Small intestine (tissue), 7 donors: ENCODE measurements at regions not wholly inside any gene's neighbourhood (a gene's known extent, or its start where the extent isn't known, plus 50 kb on each side); places are given as distances from the start of the nearest gene placed in this dataset.
A peak's percentile ranks its signal among the peaks of the same experiment; 100 is the strongest.

ENCODE experiments used
- DNase-seq, 2 donors: peaks; one replicate each; pipeline versions ENCODE4 v3.0.0 to v3.0.0-alpha.2; 2013
- FAIRE-seq: peaks from 2 replicates; lab custom pipeline; 2012; peaks lifted over from hg19 to GRCh38; lab: Jason Lieb, UNC
- H3K27ac ChIP-seq, 3 donors: one replicate each; pipeline ENCODE4 v1.5.1; 2013; ENCODE audit warnings: low read length in 2 of 3, mild to moderate bottlenecking in 2 of 3, control low read depth in 1 of 3, inconsistent platforms in 1 of 3, low read depth in 1 of 3, moderate library complexity in 1 of 3
- H3K27me3 ChIP-seq, 3 donors: one replicate each; pipeline ENCODE4 v1.6.1; 2013; ENCODE audit warnings: low read length in 3 of 3, inconsistent platforms in 1 of 3; ENCODE audit not compliant: control insufficient read depth in 3 of 3, insufficient read depth in 3 of 3
- H3K36me3 ChIP-seq, 3 donors: one replicate each; pipeline ENCODE4 v1.6.1; 2013; ENCODE audit warnings: low read length in 3 of 3, inconsistent platforms in 1 of 3, low read depth in 1 of 3, mild to moderate bottlenecking in 1 of 3, moderate library complexity in 1 of 3; ENCODE audit not compliant: control insufficient read depth in 3 of 3, insufficient read depth in 2 of 3
- H3K4me1 ChIP-seq, 3 donors: one replicate each; pipeline ENCODE4 v1.6.1; 2013; ENCODE audit warnings: low read length in 2 of 3, inconsistent platforms in 1 of 3, low read depth in 1 of 3, mild to moderate bottlenecking in 1 of 3, moderate library complexity in 1 of 3; ENCODE audit not compliant: control insufficient read depth in 3 of 3, insufficient read depth in 2 of 3
- H3K4me3 ChIP-seq, 3 donors: one replicate each; pipeline ENCODE4 v1.5.1; 2013; ENCODE audit warnings: low read length in 3 of 3, control low read depth in 1 of 3, inconsistent platforms in 1 of 3, low read depth in 1 of 3, mild to moderate bottlenecking in 1 of 3, moderate library complexity in 1 of 3
- H3K9me3 ChIP-seq, 2 donors: one replicate each; pipeline ENCODE4 v1.6.1; 2013; ENCODE audit warnings: low read depth in 1 of 2, low read length in 1 of 2; ENCODE audit not compliant: control insufficient read depth in 2 of 2, insufficient read depth in 1 of 2
- WGBS, 3 donors: extraction: QIAGEN DNeasy Blood & Tissue Kit; methylation state at CpG; one replicate each; pipeline ENCODE4 v1.1.7; 2013; 5-methylcytosine and 5-hydroxymethylcytosine counted together
- donor health status: healthy with polysubstance abuse.
- donor health status: control.
- donor health status: control.
- donor health status: Bipolar disorder and iron deficiency.
- donor health status: healthy.

- Histone ChIP-seq H3K27me3 (no peaks in the 10 kb centered on the region), H3K27ac (no peak overlapping the region), H3K4me3 (no peak overlapping the region), H3K36me3 (no peaks in the 10 kb centered on the region), H3K4me1 (no peaks in the 10 kb centered on the region), H3K9me3 (peaks cover 0 to 1% of the 10 kb centered on the region in 2 donors)
- WGBS, 3 donors = 85 to 93% (median 85%) methylated on average over 2 of the region's 2 CpGs
- FAIRE-seq = no peak
- DNase-seq = no peak
These were observed 406.2 kb upstream of the FLRT2 start for GRCh38 chr14:85123755-85124154.

GRCh38 chr14:85124631-85125290 lies 405.2 kb upstream of the FLRT2 start:
- Histone ChIP-seq H3K36me3 (no peaks in the 10 kb centered on the region), H3K4me1 (no peaks in the 10 kb centered on the region), H3K27me3 (no peaks in the 10 kb centered on the region), H3K4me3 (no peak overlapping the region), H3K9me3 (peaks cover 0 to 1% of the 10 kb centered on the region in 2 donors), H3K27ac (no peak overlapping the region)
- DNase-seq = no peak
- FAIRE-seq = no peak
- 78 to 91% (median 85%) methylated on average over 3 of the region's 3 CpGs for WGBS, 3 donors

GRCh38 chr14:85125291-85125670 lies 404.7 kb upstream of the FLRT2 start:
- WGBS, 3 donors = 63 to 77% (median 64%) methylated on average over 2 of the region's 2 CpGs
- H3K4me3 ChIP-seq = no peak overlapping the region
- FAIRE-seq (no peak), DNase-seq (no peak)
- H3K4me1 ChIP-seq = no peaks in the 10 kb centered on the region
- H3K27me3 ChIP-seq = no peaks in the 10 kb centered on the region
- peaks cover 0 to 1% of the 10 kb centered on the region in 2 donors for H3K9me3 ChIP-seq
- H3K27ac ChIP-seq = no peak overlapping the region
- no peaks in the 10 kb centered on the region for H3K36me3 ChIP-seq

- no peak overlapping the region for H3K27ac ChIP-seq
- H3K4me1 ChIP-seq = peaks cover 0 to 3% (median 0%) of the 10 kb centered on the region in 3 donors
- no peak for FAIRE-seq
- peak in 1 of 2 donors; percentile 36 for DNase-seq
- WGBS, 3 donors = 34 to 50% (median 41%) methylated on average over 2 of the region's 2 CpGs
- no peaks in the 10 kb centered on the region for H3K27me3 ChIP-seq
- H3K36me3 ChIP-seq = no peaks in the 10 kb centered on the region
- H3K9me3 ChIP-seq = peaks cover 0 to 4% of the 10 kb centered on the region in 2 donors
- no peak overlapping the region for H3K4me3 ChIP-seq
These were observed 400.0 kb upstream of the FLRT2 start for GRCh38 chr14:85129921-85130320.

- Histone ChIP-seq H3K27me3 (no peaks in the 10 kb centered on the region), H3K27ac (no peak overlapping the region), H3K4me3 (no peak overlapping the region), H3K36me3 (no peaks in the 10 kb centered on the region), H3K9me3 (peaks cover 0 to 4% of the 10 kb centered on the region in 2 donors), H3K4me1 (peaks cover 0 to 3% (median 0%) of the 10 kb centered on the region in 3 donors)
- no peak for DNase-seq
- FAIRE-seq = no peak
- 75 to 88% (median 84%) methylated on average over 2 of the region's 2 CpGs for WGBS, 3 donors
These were observed 398.6 kb upstream of the FLRT2 start for GRCh38 chr14:85131226-85131922.

- WGBS, 3 donors = 56 to 64% (median 57%) methylated on average over 1 of the region's 1 CpG
- FAIRE-seq = no peak
- DNase-seq = no peak
These were observed 387.0 kb upstream of the FLRT2 start for GRCh38 chr14:85142982-85143381.

GRCh38 chr14:85146779-85147178 lies 383.2 kb upstream of the FLRT2 start:
- Histone ChIP-seq H3K4me3 (no peak overlapping the region), H3K27ac (no peak overlapping the region), H3K4me1 (peaks cover 0 to 11% (median 0%) of the 10 kb centered on the region in 3 donors), H3K27me3 (no peaks in the 10 kb centered on the region), H3K9me3 (peaks cover 0 to 3% of the 10 kb centered on the region in 2 donors), H3K36me3 (no peaks in the 10 kb centered on the region)
- 53 to 78% (median 55%) methylated on average over 3 of the region's 3 CpGs for WGBS, 3 donors
- DNase-seq (no peak), FAIRE-seq (no peak)

More at GRCh38 chr14:85142982-85143381, 387.0 kb upstream of the FLRT2 start:
- H3K4me3 ChIP-seq = no peak overlapping the region
- H3K4me1 ChIP-seq = peaks cover 0 to 4% (median 0%) of the 10 kb centered on the region in 3 donors
- peaks cover 0 to 2% of the 10 kb centered on the region in 2 donors for H3K9me3 ChIP-seq
- no peaks in the 10 kb centered on the region for H3K27me3 ChIP-seq
- H3K27ac ChIP-seq = no peak overlapping the region
- H3K36me3 ChIP-seq = no peaks in the 10 kb centered on the region

GRCh38 chr14:85150166-85150565 lies 379.8 kb upstream of the FLRT2 start:
- FAIRE-seq (no peak), DNase-seq (peak in 1 of 2 donors; percentile 60)
- peaks cover 0 to 3% of the 10 kb centered on the region in 2 donors for H3K9me3 ChIP-seq
- H3K27ac ChIP-seq = peak overlapping the region in 1 of 3 donors; percentile 31
- no peak overlapping the region for H3K4me3 ChIP-seq
- WGBS, 3 donors = 21 to 39% (median 35%) methylated on average over 4 of the region's 4 CpGs
- H3K27me3 ChIP-seq = no peaks in the 10 kb centered on the region
- no peaks in the 10 kb centered on the region for H3K36me3 ChIP-seq
- H3K4me1 ChIP-seq = peaks cover 0 to 7% (median 0%) of the 10 kb centered on the region in 3 donors
